ENCODE measurements at regions not wholly inside any gene's neighbourhood (a gene's known extent, or its start where the extent isn't known, plus 50 kb on each side); places are given as distances from the start of the nearest gene placed in this dataset.

DNA sequence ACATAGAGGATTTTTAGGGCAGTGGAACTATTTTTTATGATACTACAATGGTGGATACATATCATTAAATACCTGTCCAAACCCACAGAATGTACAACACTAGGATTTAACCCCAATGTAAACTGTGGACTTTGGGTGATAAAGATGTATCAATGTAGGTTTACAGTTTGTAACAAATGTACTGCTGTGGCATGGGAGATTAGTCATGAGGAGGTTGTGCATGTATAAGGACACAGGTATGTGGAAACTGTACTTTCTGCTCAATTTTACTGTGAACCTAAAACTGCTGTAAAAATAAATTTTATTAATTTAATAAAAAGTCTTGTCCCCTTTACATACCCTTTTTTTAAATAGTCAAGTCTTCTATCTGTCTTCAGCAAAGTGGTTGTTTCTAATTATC is 322.5 kb upstream of the EPHA3 start:
- no peaks in the 10 kb centered on the region for H3K36me3 ChIP-seq (ENCODE audit: control insufficient read depth, insufficient read depth, low read length)
- TF ChIP-seq, protein P1, sequence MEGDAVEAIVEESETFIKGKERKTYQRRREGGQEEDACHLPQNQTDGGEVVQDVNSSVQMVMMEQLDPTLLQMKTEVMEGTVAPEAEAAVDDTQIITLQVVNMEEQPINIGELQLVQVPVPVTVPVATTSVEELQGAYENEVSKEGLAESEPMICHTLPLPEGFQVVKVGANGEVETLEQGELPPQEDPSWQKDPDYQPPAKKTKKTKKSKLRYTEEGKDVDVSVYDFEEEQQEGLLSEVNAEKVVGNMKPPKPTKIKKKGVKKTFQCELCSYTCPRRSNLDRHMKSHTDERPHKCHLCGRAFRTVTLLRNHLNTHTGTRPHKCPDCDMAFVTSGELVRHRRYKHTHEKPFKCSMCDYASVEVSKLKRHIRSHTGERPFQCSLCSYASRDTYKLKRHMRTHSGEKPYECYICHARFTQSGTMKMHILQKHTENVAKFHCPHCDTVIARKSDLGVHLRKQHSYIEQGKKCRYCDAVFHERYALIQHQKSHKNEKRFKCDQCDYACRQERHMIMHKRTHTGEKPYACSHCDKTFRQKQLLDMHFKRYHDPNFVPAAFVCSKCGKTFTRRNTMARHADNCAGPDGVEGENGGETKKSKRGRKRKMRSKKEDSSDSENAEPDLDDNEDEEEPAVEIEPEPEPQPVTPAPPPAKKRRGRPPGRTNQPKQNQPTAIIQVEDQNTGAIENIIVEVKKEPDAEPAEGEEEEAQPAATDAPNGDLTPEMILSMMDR (IDR thresholded peaks at IDR 0.05; ENCODE audit: insufficient read depth, low read depth, low read length) = no peak

DNA sequence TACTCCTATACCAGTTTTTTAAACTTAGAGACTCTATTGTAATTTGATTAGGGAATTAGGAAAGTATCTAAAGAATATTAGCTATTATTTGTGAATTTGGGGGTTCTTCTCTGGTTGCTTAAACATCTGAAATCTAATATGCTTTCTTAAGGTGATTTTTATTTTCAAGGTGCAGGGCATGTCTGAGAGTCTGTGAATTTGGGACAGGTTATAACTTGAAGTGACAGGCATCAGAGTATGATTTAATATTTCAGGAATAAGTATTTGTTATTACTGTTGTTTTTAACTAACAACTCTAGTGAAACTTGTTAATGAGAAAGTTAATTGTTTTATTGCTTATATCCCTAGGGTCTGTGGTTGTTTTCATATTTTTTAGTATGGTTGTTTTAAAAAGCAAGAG is 321.6 kb upstream of the EPHA3 start:
- DNase-seq (ENCODE audit: low read depth) = no peak
- Histone ChIP-seq H3K36me3 (ENCODE audit: control insufficient read depth, insufficient read depth, low read length) (no peaks in the 10 kb centered on the region), H3K4me3 (ENCODE audit: low read depth, low read length) (no peak overlapping the region), H3K27me3 (ENCODE audit: control insufficient read depth, insufficient read depth, low read length) (no peaks in the 10 kb centered on the region)
- POLR2A ChIA-PET = no interaction called here
- TF ChIP-seq, protein P1 (IDR thresholded peaks at IDR 0.05; ENCODE audit: insufficient read depth, low read depth, low read length) = no peak
- CTCF ChIA-PET = no interaction called here

More for the DNA sequence above, 322.5 kb upstream of the EPHA3 start:
- ChIA-PET CTCF (no interaction called here), POLR2A (no interaction called here)
- Histone ChIP-seq H3K4me3 (ENCODE audit: low read depth, low read length) (no peak overlapping the region), H3K27me3 (ENCODE audit: control insufficient read depth, insufficient read depth, low read length) (no peaks in the 10 kb centered on the region)
- no peak for DNase-seq (ENCODE audit: low read depth)

DNA sequence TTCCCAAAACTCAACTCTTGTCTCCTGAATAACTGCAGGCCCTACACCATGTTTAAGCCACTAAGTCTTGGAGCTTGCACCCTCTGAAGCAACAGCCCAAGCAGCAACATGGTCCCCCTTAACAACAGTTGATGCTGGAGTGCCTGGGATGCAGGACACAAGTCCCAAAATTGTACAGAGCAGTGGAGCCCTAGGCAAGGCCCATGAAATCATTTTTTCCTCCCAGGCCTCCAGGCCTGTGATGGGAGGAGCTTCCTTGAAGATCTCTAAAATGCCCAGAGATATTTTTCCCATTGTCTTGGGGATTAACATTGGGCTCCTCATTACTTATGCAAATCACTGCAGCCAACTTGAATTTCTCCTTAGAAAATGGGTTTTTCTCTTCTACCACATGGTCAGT is 311.9 kb upstream of the EPHA3 start:
- H3K4me3 ChIP-seq (ENCODE audit: low read depth, low read length) = no peak overlapping the region
- ChIA-PET POLR2A (no interaction called here), CTCF (no interaction called here)
- TF ChIP-seq, protein P1 (IDR thresholded peaks at IDR 0.05; ENCODE audit: insufficient read depth, low read depth, low read length) = no peak
- H3K36me3 ChIP-seq (ENCODE audit: control insufficient read depth, insufficient read depth, low read length) = no peaks in the 10 kb centered on the region
- DNase-seq (ENCODE audit: low read depth) = no peak
- no peaks in the 10 kb centered on the region for H3K27me3 ChIP-seq (ENCODE audit: control insufficient read depth, insufficient read depth, low read length)

DNA sequence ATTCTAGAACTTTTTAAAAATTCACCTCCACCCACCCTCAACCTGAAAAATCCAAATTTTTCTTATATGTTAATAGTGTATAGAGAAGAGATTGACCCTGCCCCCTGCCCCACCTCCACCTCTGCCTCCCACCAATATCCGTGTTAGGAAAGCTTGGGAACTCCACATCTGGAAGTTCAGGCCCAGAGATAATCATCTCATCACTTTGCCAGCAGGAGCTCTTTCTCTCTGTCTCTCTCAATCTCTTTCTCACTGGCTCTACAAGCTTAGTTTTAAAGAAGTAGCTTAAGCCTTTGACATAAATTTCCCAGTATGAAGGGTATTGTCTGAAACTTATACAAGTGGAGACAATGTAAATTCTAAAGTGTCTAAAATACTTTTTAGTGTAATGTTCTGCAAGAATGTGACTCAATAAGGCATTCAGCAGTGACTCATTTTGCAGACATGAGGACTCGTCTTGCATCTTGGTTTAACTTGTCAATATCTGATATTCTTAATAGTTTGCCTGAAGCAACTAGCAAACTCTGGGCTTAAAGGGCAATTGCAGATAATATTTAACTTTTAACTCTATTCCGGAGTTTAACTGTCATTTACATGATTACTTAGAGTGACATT is 299.8 kb upstream of the EPHA3 start:
- CTCF ChIA-PET = no interaction called here
- TF ChIP-seq, protein P1 (IDR thresholded peaks at IDR 0.05; ENCODE audit: insufficient read depth, low read depth, low read length) = no peak
- Histone ChIP-seq H3K4me3 (ENCODE audit: low read depth, low read length) (no peak overlapping the region), H3K36me3 (ENCODE audit: control insufficient read depth, insufficient read depth, low read length) (no peaks in the 10 kb centered on the region), H3K27me3 (ENCODE audit: control insufficient read depth, insufficient read depth, low read length) (no peaks in the 10 kb centered on the region)
- DNase-seq (ENCODE audit: low read depth) = peak; percentile 19
- POLR2A ChIA-PET = no interaction called here

DNA sequence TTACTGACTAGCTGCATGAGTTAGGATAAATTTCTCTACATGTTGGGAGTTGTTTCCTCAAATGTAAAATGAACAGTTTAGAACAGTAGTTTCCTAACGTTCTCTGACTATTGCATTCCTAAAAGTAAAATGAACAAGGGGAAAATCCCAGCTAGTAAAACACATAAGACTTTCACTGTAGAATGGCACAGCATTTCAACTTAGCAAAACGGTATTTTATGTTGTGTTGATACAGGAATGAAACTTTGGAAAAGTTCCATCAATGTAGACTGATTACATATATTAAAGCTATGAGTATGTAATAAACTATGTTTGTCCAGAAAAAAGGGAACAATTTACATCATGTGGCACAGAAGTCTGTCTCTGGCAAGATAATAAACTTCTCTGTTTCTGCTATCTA is 297.4 kb upstream of the EPHA3 start:
- H3K27me3 ChIP-seq (ENCODE audit: control insufficient read depth, insufficient read depth, low read length) = no peaks in the 10 kb centered on the region
- no peak overlapping the region for H3K4me3 ChIP-seq (ENCODE audit: low read depth, low read length)
- ChIA-PET CTCF (no interaction called here), POLR2A (no interaction called here)
- no peak for DNase-seq (ENCODE audit: low read depth)
- no peaks in the 10 kb centered on the region for H3K36me3 ChIP-seq (ENCODE audit: control insufficient read depth, insufficient read depth, low read length)
- TF ChIP-seq, protein P1 (IDR thresholded peaks at IDR 0.05; ENCODE audit: insufficient read depth, low read depth, low read length) = no peak
